H9 (cell line): ENCODE measurements at regions not wholly inside any gene's neighbourhood (a gene's known extent, or its start where the extent isn't known, plus 50 kb on each side); places are given as distances from the start of the nearest gene placed in this dataset.

ENCODE experiments used
- DNase-seq: peaks from one replicate; pipeline ENCODE4 v3.0.0-alpha.2; 2017
- H2AFZ ChIP-seq: one replicate; pipeline ENCODE4 v1.6.1; 2013; ENCODE audit warnings: mild to moderate bottlenecking, low read length, control low read depth, moderate library complexity
- H2AK5ac ChIP-seq: 2 replicates; pipeline ENCODE4 v1.6.1; 2013; ENCODE audit warnings: low read length, control low read depth, mixed read lengths; ENCODE audit not compliant: insufficient read length
- H2BK120ac ChIP-seq: one replicate; pipeline ENCODE4 v1.6.1; 2013; ENCODE audit warnings: low read depth, mild to moderate bottlenecking, low read length, control low read depth, inconsistent platforms; ENCODE audit not compliant: poor library complexity, severe bottlenecking
- H2BK12ac ChIP-seq: 2 replicates; pipeline ENCODE4 v1.6.1; 2013; ENCODE audit warnings: low read length, control low read depth, mixed read lengths, low read depth; ENCODE audit not compliant: insufficient read length
- H2BK15ac ChIP-seq: 2 replicates; pipeline ENCODE4 v1.6.1; 2013; ENCODE audit warnings: low read depth, low read length, control low read depth
- H2BK20ac ChIP-seq: one replicate; pipeline ENCODE4 v1.6.1; 2013; ENCODE audit warnings: low read depth, mild to moderate bottlenecking, low read length, control low read depth, inconsistent platforms; ENCODE audit not compliant: poor library complexity, severe bottlenecking
- H2BK5ac ChIP-seq: 2 replicates; pipeline ENCODE4 v1.6.1; 2013; ENCODE audit warnings: low read length, control low read depth, mixed read lengths; ENCODE audit not compliant: insufficient read length
- H3K14ac ChIP-seq: 2 replicates; pipeline ENCODE4 v1.6.1; 2013; ENCODE audit warnings: low read length, control low read depth; ENCODE audit not compliant: insufficient read depth
- H3K18ac ChIP-seq: 2 replicates; pipeline ENCODE4 v1.6.1; 2013; ENCODE audit warnings: low read depth, mild to moderate bottlenecking, mixed read lengths, low read length, control low read depth; ENCODE audit not compliant: insufficient read length
- H3K23ac ChIP-seq: 2 replicates; pipeline ENCODE4 v1.6.1; 2013; ENCODE audit warnings: low read length, control low read depth, mixed read lengths, low read depth; ENCODE audit not compliant: insufficient read length
- H3K23me2 ChIP-seq: 2 replicates; pipeline ENCODE4 v1.6.1; 2013; ENCODE audit warnings: low read depth, mild to moderate bottlenecking, mixed read lengths, low read length, control low read depth; ENCODE audit not compliant: insufficient read length, poor library complexity, severe bottlenecking
- H3K27ac ChIP-seq: 2 replicates; pipeline ENCODE4 v1.5.1; 2013; ENCODE audit warnings: low read length, control low read depth, mixed read lengths, low read depth; ENCODE audit not compliant: insufficient read length
- H3K27me3 ChIP-seq: 2 replicates; pipeline ENCODE4 v1.6.1; 2013; ENCODE audit warnings: low read length, control low read depth, inconsistent platforms; ENCODE audit not compliant: insufficient read depth
- H3K4ac ChIP-seq: 2 replicates; pipeline ENCODE4 v1.6.1; 2013; ENCODE audit warnings: low read depth, mild to moderate bottlenecking, control low read depth, inconsistent platforms, low read length, moderate library complexity
- H3K4me1 ChIP-seq: 2 replicates; pipeline ENCODE4 v1.6.1; 2013; ENCODE audit warnings: low read length, control low read depth, inconsistent platforms; ENCODE audit not compliant: insufficient read depth
- H3K4me2 ChIP-seq: 2 replicates; pipeline ENCODE4 v1.6.1; 2013; ENCODE audit warnings: low read length, control low read depth, mixed read lengths; ENCODE audit not compliant: insufficient read length, insufficient read depth
- H3K56ac ChIP-seq: 2 replicates; pipeline ENCODE4 v1.6.1; 2013; ENCODE audit warnings: low read depth, mild to moderate bottlenecking, mixed read lengths, low read length, control low read depth; ENCODE audit not compliant: insufficient read length
- H3K79me1 ChIP-seq: 2 replicates; pipeline ENCODE4 v1.6.1; 2013; ENCODE audit warnings: low read depth, mild to moderate bottlenecking, moderate library complexity, low read length, control low read depth, inconsistent platforms; ENCODE audit not compliant: insufficient read depth, poor library complexity, severe bottlenecking
- H3K79me2 ChIP-seq: 2 replicates; pipeline ENCODE4 v1.6.1; 2013; ENCODE audit warnings: low read length, control low read depth, inconsistent platforms; ENCODE audit not compliant: insufficient read depth
- H3K9ac ChIP-seq: 2 replicates; pipeline ENCODE4 v1.6.1; 2013; ENCODE audit warnings: low read length, control low read depth, mixed read lengths; ENCODE audit not compliant: insufficient read length; ENCODE audit errors: extremely low read depth
- H3K9me3 ChIP-seq: one replicate; pipeline ENCODE4 v1.6.1; 2013; ENCODE audit warnings: low read depth, low read length, inconsistent platforms; ENCODE audit not compliant: control insufficient read depth
- H3T11ph ChIP-seq: one replicate; pipeline ENCODE4 v1.6.1; 2013; ENCODE audit warnings: mild to moderate bottlenecking, low read length, control low read depth, inconsistent platforms
- H4K20me1 ChIP-seq: one replicate; pipeline ENCODE4 v1.6.1; 2013; ENCODE audit not compliant: control insufficient read depth, insufficient read length, insufficient read depth
- H4K5ac ChIP-seq: 2 replicates; pipeline ENCODE4 v1.6.1; 2013; ENCODE audit warnings: low read depth, mild to moderate bottlenecking, mixed read lengths, low read length, control low read depth; ENCODE audit not compliant: insufficient read length
- H4K8ac ChIP-seq: replicated peaks from 2 replicates; pipeline ENCODE4 v1.6.1; 2013; ENCODE audit warnings: low read length, control low read depth, mixed read lengths, low read depth; ENCODE audit not compliant: insufficient read length
- H4K91ac ChIP-seq: 2 replicates; pipeline ENCODE4 v1.6.1; 2013; ENCODE audit warnings: low read depth, mild to moderate bottlenecking, moderate library complexity, mixed read lengths, low read length, control low read depth; ENCODE audit not compliant: insufficient read length
- H3K27ac Mint-ChIP-seq, 3 experiments: 2 replicates in 2 of 3; 3 replicates in 1 of 3; pipeline ENCODE4 v1.8.0; 2020 to 2021; ENCODE audit warnings: mixed read lengths in 3 of 3, mild to moderate bottlenecking in 1 of 3, moderate library complexity in 1 of 3
- H3K27me3 Mint-ChIP-seq: 2 replicates; pipeline ENCODE4 v1.8.0; 2021; ENCODE audit warnings: low read depth, mild to moderate bottlenecking, moderate library complexity, mixed read lengths
- H3K36me3 Mint-ChIP-seq, 3 experiments: 2 replicates in 2 of 3; 3 replicates in 1 of 3; pipeline ENCODE4 v1.8.0; 2020 to 2021; ENCODE audit warnings: low read depth in 3 of 3, mixed read lengths in 3 of 3; ENCODE audit not compliant: insufficient read depth in 1 of 3
- H3K4me1 Mint-ChIP-seq, 2 experiments: 2 replicates each; pipeline ENCODE4 v1.8.0; 2020; ENCODE audit warnings: mixed read lengths in 2 of 2
- H3K4me3 Mint-ChIP-seq, 2 experiments: 2 replicates in 1 of 2; 3 replicates in 1 of 2; pipeline ENCODE4 v1.8.0; 2020 to 2021; ENCODE audit warnings: mild to moderate bottlenecking in 2 of 2, mixed read lengths in 2 of 2, moderate library complexity in 1 of 2
- H3K9me3 Mint-ChIP-seq, 2 experiments: 2 replicates in 1 of 2; 3 replicates in 1 of 2; pipeline ENCODE4 v1.8.0; 2020; ENCODE audit warnings: mild to moderate bottlenecking in 2 of 2, mixed read lengths in 2 of 2, moderate library complexity in 1 of 2
- WGBS: extraction: QIAGEN DNeasy Blood & Tissue Kit; methylation state at CpG from one replicate; pipeline ENCODE4 v1.1.7; 2013; ENCODE audit warnings: missing lambda C conversion rate, low lambda C conversion rate, mixed read lengths; ENCODE audit not compliant: insufficient read length; ENCODE audit errors: extremely low coverage; 5-methylcytosine and 5-hydroxymethylcytosine counted together
- TF ChIP-seq, protein P1 (sequence below): fragments of 200-600 bp; sonication (generic); conservative IDR thresholded peaks from 3 replicates; pipeline ENCODE4 v1.8.0; 2021; ENCODE audit warnings: antibody characterized with exemption, mild to moderate bottlenecking

- no peak overlapping the region for H2BK20ac ChIP-seq
- no peak overlapping the region for H3T11ph ChIP-seq
- H3K27ac ChIP-seq: no peak overlapping the region
- H3K23ac ChIP-seq: no peak overlapping the region
- Mint-ChIP-seq H3K36me3 (no peaks in the 10 kb centered on the region; a peak in 1 of 7 replicates), H3K27me3 (peaks cover 18% of the 10 kb centered on the region), H3K9me3 (no peaks in the 10 kb centered on the region; a peak in 1 of 5 replicates), H3K27ac (no peak overlapping the region), H3K4me1 (peaks cover 11 to 28% of the 10 kb centered on the region in 2 experiments), H3K4me3 (no peak overlapping the region)
- no CpG with 5 or more reads among the region's 23 CpGs for WGBS
- no peak overlapping the region for H3K56ac ChIP-seq
- H3K4me2 ChIP-seq: no peak overlapping the region
- DNase-seq: no peak
- H4K91ac ChIP-seq: no peak overlapping the region
- no peaks in the 10 kb centered on the region for H3K27me3 ChIP-seq
- H3K79me2 ChIP-seq: no peaks in the 10 kb centered on the region
- no peak overlapping the region for H2BK15ac ChIP-seq
- no peak overlapping the region for H4K5ac ChIP-seq
- no peak overlapping the region for H2AK5ac ChIP-seq
- H3K79me1 ChIP-seq: no peaks in the 10 kb centered on the region
- H3K14ac ChIP-seq: no peak overlapping the region
- no peak overlapping the region for H3K9ac ChIP-seq
- H2BK120ac ChIP-seq: no peak overlapping the region
- no peak overlapping the region for H2AFZ ChIP-seq
- TF ChIP-seq, protein P1, sequence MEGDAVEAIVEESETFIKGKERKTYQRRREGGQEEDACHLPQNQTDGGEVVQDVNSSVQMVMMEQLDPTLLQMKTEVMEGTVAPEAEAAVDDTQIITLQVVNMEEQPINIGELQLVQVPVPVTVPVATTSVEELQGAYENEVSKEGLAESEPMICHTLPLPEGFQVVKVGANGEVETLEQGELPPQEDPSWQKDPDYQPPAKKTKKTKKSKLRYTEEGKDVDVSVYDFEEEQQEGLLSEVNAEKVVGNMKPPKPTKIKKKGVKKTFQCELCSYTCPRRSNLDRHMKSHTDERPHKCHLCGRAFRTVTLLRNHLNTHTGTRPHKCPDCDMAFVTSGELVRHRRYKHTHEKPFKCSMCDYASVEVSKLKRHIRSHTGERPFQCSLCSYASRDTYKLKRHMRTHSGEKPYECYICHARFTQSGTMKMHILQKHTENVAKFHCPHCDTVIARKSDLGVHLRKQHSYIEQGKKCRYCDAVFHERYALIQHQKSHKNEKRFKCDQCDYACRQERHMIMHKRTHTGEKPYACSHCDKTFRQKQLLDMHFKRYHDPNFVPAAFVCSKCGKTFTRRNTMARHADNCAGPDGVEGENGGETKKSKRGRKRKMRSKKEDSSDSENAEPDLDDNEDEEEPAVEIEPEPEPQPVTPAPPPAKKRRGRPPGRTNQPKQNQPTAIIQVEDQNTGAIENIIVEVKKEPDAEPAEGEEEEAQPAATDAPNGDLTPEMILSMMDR: no peak
- no peak overlapping the region for H2BK12ac ChIP-seq
- no peak overlapping the region for H3K4ac ChIP-seq
- no peak overlapping the region for H2BK5ac ChIP-seq
- H3K23me2 ChIP-seq: no peaks in the 10 kb centered on the region
- H4K20me1 ChIP-seq: no peaks in the 10 kb centered on the region
- no peak overlapping the region for H3K18ac ChIP-seq
- no peak overlapping the region for H4K8ac ChIP-seq
- H3K4me1 ChIP-seq: no peaks in the 10 kb centered on the region
- H3K9me3 ChIP-seq: no peaks in the 10 kb centered on the region
Measured at GRCh38 chr6:167575158-167575696, 250.3 kb downstream of the TTLL2 start.
